Nephron progenitor cell (in vitro differentiated cells): ENCODE measurements at regions not wholly inside any gene's neighbourhood (a gene's known extent, or its start where the extent isn't known, plus 50 kb on each side); places are given as distances from the start of the nearest gene placed in this dataset.
A peak's percentile ranks its signal among the peaks of the same experiment; 100 is the strongest.

Source experiments
- DNase-seq: peaks from one replicate; pipeline ENCODE4 v3.0.0; 2021
- H3K27ac Mint-ChIP-seq: 2 replicates; pipeline ENCODE4 v1.8.0; 2021; ENCODE audit warnings: mild to moderate bottlenecking, moderate library complexity, mixed read lengths
- H3K27me3 Mint-ChIP-seq: 2 replicates; pipeline ENCODE4 v1.8.0; 2021; ENCODE audit warnings: mild to moderate bottlenecking, low read depth, mixed read lengths; ENCODE audit not compliant: poor library complexity
- H3K36me3 Mint-ChIP-seq: 2 replicates; pipeline ENCODE4 v1.8.0; 2021; ENCODE audit warnings: low read depth, mixed read lengths
- H3K4me1 Mint-ChIP-seq: 2 replicates; pipeline ENCODE4 v1.8.0; 2021; ENCODE audit warnings: mixed read lengths
- H3K4me3 Mint-ChIP-seq: 2 replicates; pipeline ENCODE4 v1.8.0; 2021; ENCODE audit warnings: mild to moderate bottlenecking, moderate library complexity, mixed read lengths
- H3K9me3 Mint-ChIP-seq: 2 replicates; pipeline ENCODE4 v1.8.0; 2021; ENCODE audit warnings: mild to moderate bottlenecking, moderate library complexity, mixed read lengths
- TF ChIP-seq, protein P1 (sequence below): fragments of 200-600 bp; sonication (generic); IDR thresholded peaks from 2 replicates; pipeline ENCODE4 v1.5.0; 2021; ENCODE audit warnings: antibody characterized with exemption

DNA sequence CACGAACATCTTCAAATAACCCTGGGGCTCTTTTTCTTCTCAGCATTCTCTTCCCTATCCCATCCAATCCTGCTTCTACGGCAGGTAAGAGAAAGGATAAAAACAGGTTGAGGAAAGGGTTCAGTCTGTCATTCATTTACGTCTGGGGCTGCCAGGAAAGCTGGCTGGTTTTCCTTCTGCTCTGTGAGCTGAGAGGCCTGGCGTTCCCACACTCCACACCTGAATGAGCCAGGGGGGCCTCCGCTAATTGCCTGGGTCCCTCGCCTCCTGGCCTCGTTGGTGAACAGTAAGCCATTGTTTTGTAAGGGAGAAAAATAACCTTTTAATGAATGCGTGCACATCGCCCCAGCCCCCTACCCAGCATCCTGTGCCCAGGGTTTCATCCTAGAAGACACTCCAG is 70.8 kb upstream of the SIM2 start:
- Mint-ChIP-seq H3K36me3 (no peaks in the 10 kb centered on the region), H3K9me3 (peaks cover 14% of the 10 kb centered on the region), H3K27me3 (peaks cover 48% of the 10 kb centered on the region), H3K27ac (peak overlapping the region; percentile 20), H3K4me3 (peak overlapping the region; percentile 32), H3K4me1 (peaks cover 17% of the 10 kb centered on the region)
- DNase-seq, result no peak
- TF ChIP-seq, protein P1, sequence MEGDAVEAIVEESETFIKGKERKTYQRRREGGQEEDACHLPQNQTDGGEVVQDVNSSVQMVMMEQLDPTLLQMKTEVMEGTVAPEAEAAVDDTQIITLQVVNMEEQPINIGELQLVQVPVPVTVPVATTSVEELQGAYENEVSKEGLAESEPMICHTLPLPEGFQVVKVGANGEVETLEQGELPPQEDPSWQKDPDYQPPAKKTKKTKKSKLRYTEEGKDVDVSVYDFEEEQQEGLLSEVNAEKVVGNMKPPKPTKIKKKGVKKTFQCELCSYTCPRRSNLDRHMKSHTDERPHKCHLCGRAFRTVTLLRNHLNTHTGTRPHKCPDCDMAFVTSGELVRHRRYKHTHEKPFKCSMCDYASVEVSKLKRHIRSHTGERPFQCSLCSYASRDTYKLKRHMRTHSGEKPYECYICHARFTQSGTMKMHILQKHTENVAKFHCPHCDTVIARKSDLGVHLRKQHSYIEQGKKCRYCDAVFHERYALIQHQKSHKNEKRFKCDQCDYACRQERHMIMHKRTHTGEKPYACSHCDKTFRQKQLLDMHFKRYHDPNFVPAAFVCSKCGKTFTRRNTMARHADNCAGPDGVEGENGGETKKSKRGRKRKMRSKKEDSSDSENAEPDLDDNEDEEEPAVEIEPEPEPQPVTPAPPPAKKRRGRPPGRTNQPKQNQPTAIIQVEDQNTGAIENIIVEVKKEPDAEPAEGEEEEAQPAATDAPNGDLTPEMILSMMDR, result no peak

DNA sequence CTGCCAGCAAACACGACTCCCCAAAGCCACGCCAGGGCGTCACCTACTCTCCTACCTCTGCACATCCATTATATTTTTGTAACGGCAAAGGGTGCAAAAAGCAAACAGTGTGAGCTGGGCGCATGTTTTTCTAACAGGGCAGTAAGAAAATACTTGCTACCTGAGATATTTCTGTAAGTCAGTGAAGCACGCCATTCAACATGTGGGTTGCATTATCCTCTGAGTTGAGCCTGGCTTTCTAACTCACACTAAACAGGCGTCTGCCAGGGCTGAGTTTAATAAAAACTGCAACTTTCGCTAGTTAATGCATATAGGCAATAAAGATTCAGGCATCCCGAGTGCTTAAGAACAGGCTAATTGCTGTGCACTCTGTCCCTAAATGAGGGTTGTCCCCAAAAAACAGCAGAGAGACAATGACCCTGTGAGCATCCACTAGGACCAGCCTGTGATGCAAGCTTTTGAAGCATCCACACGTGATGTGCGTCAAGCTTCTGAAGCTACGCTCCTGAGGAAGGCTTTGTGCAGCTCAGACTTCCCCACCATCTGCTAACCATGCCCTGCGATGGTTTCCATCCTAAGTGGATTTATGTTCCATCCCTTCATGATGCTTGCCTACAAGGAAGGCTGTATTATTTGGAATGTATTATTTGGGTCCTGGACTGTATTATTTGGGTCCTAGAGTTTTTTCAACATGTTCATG is 70.0 kb upstream of the SIM2 start:
- H3K27ac Mint-ChIP-seq, result peak overlapping the region; percentile 61
- H3K4me1 Mint-ChIP-seq, result peaks cover 17% of the 10 kb centered on the region
- H3K9me3 Mint-ChIP-seq, result peaks cover 9% of the 10 kb centered on the region
- TF ChIP-seq, protein P1, result no peak
- peaks cover 50% of the 10 kb centered on the region for H3K27me3 Mint-ChIP-seq
- H3K36me3 Mint-ChIP-seq, result no peaks in the 10 kb centered on the region
- no peak for DNase-seq
- no peak overlapping the region for H3K4me3 Mint-ChIP-seq

DNA sequence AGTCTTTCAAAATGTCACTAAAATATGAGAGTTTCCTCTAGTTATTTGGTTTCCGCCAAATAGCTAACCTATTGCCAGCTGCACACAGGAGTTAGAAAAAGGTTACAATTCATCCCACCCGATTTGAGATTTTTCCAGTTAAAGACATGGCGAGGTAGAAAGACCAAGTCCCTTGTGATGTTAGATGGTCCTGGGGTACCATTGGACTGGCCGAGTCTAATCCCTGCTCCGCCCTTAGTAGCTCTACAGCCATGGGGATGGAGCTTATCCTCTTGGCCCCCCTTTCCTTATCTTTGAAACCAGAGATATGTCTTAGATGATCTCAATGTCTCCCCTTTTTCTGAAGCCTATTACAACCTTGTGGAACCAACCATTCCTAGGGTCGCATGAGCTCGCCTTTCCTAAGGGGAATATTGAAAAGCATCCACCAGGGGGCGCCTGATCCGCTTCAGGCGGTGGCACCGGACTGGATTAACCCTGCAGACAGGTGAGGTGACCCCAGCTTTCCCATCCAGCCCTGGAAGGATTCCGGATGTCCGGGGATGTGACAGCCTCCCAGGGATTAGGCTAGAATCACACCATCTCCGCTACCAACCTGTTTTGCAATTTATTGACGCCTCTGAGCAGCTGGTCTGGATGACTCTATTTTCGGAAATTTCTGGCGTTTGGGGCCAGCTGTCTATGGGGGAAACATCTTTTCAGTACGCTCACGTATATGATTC is 68.3 kb upstream of the SIM2 start:
- peak; percentile 83 for DNase-seq
- no peak overlapping the region for H3K4me3 Mint-ChIP-seq
- H3K4me1 Mint-ChIP-seq, result peaks cover 17% of the 10 kb centered on the region
- H3K27me3 Mint-ChIP-seq, result peaks cover 53% of the 10 kb centered on the region
- no peak overlapping the region for H3K27ac Mint-ChIP-seq
- H3K36me3 Mint-ChIP-seq, result no peaks in the 10 kb centered on the region
- H3K9me3 Mint-ChIP-seq, result peaks cover 8% of the 10 kb centered on the region
- TF ChIP-seq, protein P1, result peak; percentile 76

DNA sequence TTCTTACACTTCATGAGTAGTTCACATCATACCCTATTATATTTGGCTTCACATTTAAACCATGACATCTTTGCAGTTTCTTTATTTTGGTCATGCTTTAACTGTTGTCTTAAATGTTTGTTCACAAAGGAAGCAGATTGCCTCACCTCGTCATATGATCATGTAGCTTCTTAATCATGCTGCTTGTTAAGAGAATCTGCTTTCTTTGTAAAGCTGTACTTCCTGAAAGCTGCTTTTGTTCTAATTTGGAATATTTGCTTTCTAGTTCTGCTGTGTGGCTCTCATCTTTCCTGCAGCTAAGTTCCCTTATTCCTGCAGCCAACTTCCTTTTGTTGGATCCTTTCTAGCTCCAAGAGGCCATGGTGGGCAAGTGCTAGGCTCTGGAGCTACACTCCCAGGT is 62.9 kb upstream of the SIM2 start:
- Mint-ChIP-seq H3K4me3 (no peak overlapping the region), H3K36me3 (peaks cover 4% of the 10 kb centered on the region), H3K27ac (no peak overlapping the region), H3K27me3 (peaks cover 32% of the 10 kb centered on the region), H3K9me3 (peaks cover 32% of the 10 kb centered on the region), H3K4me1 (peaks cover 13% of the 10 kb centered on the region)
- DNase-seq, result no peak
- TF ChIP-seq, protein P1, result no peak

DNA sequence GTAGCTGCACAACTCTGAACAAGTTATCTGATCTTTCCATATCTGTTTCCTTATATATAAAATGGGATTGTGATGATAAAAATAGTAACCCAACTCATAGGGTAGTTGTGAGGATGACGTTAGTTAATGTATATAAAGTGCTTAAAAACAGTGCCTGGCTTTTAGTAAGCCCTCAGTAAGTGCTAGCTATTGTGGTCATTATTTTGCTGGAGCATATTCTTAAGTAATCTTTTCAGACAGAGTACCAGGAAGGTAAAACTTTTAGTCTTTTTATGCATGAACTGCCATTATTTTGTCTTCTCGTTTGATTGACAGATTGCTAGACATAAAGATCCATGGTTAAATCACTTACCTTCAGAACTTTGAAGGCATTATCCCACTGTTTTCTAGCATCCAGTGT is 62.5 kb upstream of the SIM2 start:
- DNase-seq, result no peak
- H3K4me3 Mint-ChIP-seq, result no peak overlapping the region
- H3K27ac Mint-ChIP-seq, result no peak overlapping the region
- peaks cover 4% of the 10 kb centered on the region for H3K36me3 Mint-ChIP-seq
- peaks cover 29% of the 10 kb centered on the region for H3K27me3 Mint-ChIP-seq
- H3K4me1 Mint-ChIP-seq, result peaks cover 15% of the 10 kb centered on the region
- TF ChIP-seq, protein P1, result no peak
- H3K9me3 Mint-ChIP-seq, result peaks cover 32% of the 10 kb centered on the region
